ENCODE measurements at regions not wholly inside any gene's neighbourhood (a gene's known extent, or its start where the extent isn't known, plus 50 kb on each side); places are given as distances from the start of the nearest gene placed in this dataset.

DNA sequence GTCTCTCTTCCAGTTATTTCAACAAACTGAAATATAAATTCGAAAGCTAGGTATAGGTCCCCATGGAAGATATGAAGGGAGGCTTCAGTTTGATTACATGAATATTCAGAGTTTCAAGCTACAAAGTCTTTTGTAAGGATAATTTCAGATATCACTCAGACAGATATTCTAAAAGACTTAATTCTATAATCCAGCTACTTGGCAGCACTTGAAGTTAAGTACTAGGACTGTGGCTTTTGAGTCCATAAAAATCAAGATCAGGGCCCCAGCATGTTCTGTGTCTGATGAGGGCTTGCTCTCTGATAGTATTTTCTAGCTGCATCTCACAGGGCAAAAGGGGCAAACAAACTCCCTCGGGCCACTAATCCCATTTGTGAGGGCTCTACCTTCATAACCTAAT is 160.6 kb upstream of the IRS2 start:
- H3K4me3 ChIP-seq: no peak overlapping the region
- intact Hi-C loops (cut with DNase I): no loop called here
- TF ChIP-seq POLR2A (IDR thresholded peaks at IDR 0.05) (no peak), POLR2AphosphoS5 (IDR thresholded peaks at IDR 0.05; ENCODE audit: insufficient read depth in 1 of 2, low read depth in 1 of 2) (no peak)
- TF ChIP-seq, protein P1, sequence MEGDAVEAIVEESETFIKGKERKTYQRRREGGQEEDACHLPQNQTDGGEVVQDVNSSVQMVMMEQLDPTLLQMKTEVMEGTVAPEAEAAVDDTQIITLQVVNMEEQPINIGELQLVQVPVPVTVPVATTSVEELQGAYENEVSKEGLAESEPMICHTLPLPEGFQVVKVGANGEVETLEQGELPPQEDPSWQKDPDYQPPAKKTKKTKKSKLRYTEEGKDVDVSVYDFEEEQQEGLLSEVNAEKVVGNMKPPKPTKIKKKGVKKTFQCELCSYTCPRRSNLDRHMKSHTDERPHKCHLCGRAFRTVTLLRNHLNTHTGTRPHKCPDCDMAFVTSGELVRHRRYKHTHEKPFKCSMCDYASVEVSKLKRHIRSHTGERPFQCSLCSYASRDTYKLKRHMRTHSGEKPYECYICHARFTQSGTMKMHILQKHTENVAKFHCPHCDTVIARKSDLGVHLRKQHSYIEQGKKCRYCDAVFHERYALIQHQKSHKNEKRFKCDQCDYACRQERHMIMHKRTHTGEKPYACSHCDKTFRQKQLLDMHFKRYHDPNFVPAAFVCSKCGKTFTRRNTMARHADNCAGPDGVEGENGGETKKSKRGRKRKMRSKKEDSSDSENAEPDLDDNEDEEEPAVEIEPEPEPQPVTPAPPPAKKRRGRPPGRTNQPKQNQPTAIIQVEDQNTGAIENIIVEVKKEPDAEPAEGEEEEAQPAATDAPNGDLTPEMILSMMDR (IDR thresholded peaks at IDR 0.05): no peak
- no peak for DNase-seq (ENCODE audit: extremely low spot score in 2 of 2)
- no peak overlapping the region for H3K27ac ChIP-seq
- no peaks in the 10 kb centered on the region for H3K9me3 ChIP-seq
- H3K36me3 ChIP-seq: no peaks in the 10 kb centered on the region
- no peaks in the 10 kb centered on the region for H3K4me1 ChIP-seq
- H3K27me3 ChIP-seq: no peaks in the 10 kb centered on the region

DNA sequence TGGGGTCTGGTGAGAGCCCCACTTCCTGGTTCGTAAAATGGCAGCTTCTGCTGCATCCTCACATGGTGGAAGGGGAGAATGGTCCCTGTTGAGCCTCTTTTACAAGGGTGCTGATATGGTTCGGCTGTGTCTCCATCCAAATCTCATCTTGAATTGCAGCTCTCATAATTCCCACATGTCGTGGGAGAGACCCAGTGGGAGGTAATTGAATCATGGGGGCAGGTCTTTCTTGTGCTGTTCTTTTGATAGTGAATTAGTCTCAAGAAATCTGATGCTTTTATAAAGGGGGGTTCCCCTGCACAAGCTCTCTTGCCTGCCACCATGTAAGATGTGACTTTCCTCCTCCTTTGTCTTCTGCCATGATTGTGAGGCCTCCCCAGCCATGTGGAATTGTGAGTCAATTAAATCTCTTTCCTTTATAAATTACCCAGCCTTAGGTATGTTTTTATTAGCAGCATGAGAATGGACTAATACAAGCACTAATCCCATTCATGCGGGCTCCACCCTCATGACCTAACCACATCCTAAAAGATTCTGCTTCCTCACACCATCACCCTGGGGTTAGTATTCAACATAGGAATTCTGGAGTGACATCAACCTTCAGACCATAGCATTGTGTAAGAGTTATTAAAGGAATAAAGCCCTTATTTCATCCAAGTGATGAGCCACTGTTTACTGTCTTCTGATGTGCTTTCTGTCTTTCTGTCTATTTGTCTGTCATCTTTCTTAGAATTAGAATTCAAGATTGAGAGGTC is 159.0 kb upstream of the IRS2 start:
- H3K4me3 ChIP-seq: no peak overlapping the region
- H3K27ac ChIP-seq: no peak overlapping the region
- TF ChIP-seq, protein P1 (IDR thresholded peaks at IDR 0.05): no peak
- no peak for TF ChIP-seq POLR2AphosphoS5 (IDR thresholded peaks at IDR 0.05; ENCODE audit: insufficient read depth in 1 of 2, low read depth in 1 of 2)
- TF ChIP-seq POLR2A (IDR thresholded peaks at IDR 0.05): no peak
- DNase-seq (ENCODE audit: extremely low spot score in 2 of 2): no peak
- no peaks in the 10 kb centered on the region for H3K9me3 ChIP-seq
- H3K4me1 ChIP-seq: no peaks in the 10 kb centered on the region
- intact Hi-C loops (cut with DNase I): no loop called here
- H3K27me3 ChIP-seq: no peaks in the 10 kb centered on the region
- no peaks in the 10 kb centered on the region for H3K36me3 ChIP-seq

DNA sequence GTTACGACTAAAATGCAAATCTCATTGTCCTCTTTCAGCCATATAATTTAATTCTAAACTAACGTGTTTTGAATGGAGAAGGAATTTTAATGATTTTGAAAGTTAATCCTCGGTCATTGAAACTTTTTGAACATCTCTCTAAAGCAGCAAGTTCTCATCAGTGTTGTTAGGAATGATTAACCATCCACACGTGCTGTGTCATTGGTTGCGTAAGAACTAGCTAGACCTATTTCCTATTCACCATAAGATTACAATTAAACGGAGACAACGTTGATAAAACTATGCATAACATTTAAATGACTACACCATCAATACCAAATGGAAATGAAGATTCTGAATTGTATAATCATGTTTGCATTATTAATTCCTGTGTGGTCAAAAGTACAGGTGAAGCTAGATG is 155.6 kb upstream of the IRS2 start:
- Histone ChIP-seq H3K27me3 (no peaks in the 10 kb centered on the region), H3K9me3 (no peaks in the 10 kb centered on the region), H3K27ac (no peak overlapping the region), H3K36me3 (no peaks in the 10 kb centered on the region), H3K4me1 (no peaks in the 10 kb centered on the region), H3K4me3 (no peak overlapping the region)
- DNase-seq (ENCODE audit: extremely low spot score in 2 of 2): no peak
- intact Hi-C loops (cut with DNase I): no loop called here
- TF ChIP-seq POLR2AphosphoS5 (IDR thresholded peaks at IDR 0.05; ENCODE audit: insufficient read depth in 1 of 2, low read depth in 1 of 2): no peak
- TF ChIP-seq, protein P1 (IDR thresholded peaks at IDR 0.05): no peak
- TF ChIP-seq POLR2A (IDR thresholded peaks at IDR 0.05): no peak

DNA sequence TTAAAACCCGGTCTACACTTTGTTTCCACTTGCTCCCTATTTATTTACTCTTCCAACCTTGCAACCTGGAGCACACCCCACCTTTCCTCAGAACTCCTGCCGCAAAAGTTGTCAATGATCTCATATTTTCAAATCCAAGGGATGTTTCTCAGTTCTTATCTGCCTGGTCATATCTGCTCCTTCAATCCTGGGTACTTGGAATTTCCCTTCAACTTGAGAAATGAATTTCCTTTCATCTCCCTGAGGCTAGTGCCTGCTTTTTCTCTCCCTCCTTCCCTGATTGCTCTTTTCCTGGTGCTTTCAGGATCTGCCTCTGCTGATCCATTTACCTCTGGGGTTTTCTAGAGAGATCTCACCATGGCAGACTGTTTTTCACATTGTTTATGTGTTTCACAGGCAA is 154.8 kb upstream of the IRS2 start:
- TF ChIP-seq, protein P1 (IDR thresholded peaks at IDR 0.05): no peak
- TF ChIP-seq POLR2AphosphoS5 (IDR thresholded peaks at IDR 0.05; ENCODE audit: insufficient read depth in 1 of 2, low read depth in 1 of 2) (no peak), POLR2A (IDR thresholded peaks at IDR 0.05) (no peak)
- Histone ChIP-seq H3K4me1 (no peaks in the 10 kb centered on the region), H3K27me3 (no peaks in the 10 kb centered on the region), H3K4me3 (no peak overlapping the region), H3K36me3 (no peaks in the 10 kb centered on the region), H3K9me3 (no peaks in the 10 kb centered on the region), H3K27ac (no peak overlapping the region)
- no peak for DNase-seq (ENCODE audit: extremely low spot score in 2 of 2)
- intact Hi-C loops (cut with DNase I): no loop called here

DNA sequence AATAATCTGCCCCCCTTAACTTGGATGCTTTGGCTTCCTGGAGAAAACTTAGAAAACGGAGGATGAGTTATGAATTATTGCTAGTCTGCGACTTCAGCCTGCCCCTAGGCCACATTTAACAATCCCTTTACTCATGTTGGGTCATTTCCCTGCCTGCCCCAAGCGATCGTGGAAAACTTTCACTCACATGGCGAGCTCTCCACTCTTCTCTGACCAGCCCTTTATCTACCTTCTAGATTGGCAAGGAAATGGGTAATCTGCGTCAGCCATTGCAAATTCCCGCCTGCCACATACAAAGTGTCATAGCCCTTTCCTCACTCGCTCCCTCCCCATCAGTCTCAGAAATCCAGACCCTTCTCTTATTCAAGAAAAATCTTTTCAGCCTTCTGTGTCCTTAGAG is 154.3 kb upstream of the IRS2 start:
- no peak for DNase-seq (ENCODE audit: extremely low spot score in 2 of 2)

More for the DNA sequence above, 154.3 kb upstream of the IRS2 start:
- no peak overlapping the region for H3K27ac ChIP-seq
- H3K27me3 ChIP-seq: no peaks in the 10 kb centered on the region
- no peaks in the 10 kb centered on the region for H3K4me1 ChIP-seq
- intact Hi-C loops (cut with DNase I): no loop called here
- no peaks in the 10 kb centered on the region for H3K9me3 ChIP-seq
- TF ChIP-seq POLR2AphosphoS5 (IDR thresholded peaks at IDR 0.05; ENCODE audit: insufficient read depth in 1 of 2, low read depth in 1 of 2) (no peak), POLR2A (IDR thresholded peaks at IDR 0.05) (no peak)
- TF ChIP-seq, protein P1 (IDR thresholded peaks at IDR 0.05): no peak
- no peaks in the 10 kb centered on the region for H3K36me3 ChIP-seq
- H3K4me3 ChIP-seq: no peak overlapping the region

Data from vagina (tissue), 2 donors.